OCI-LY7 (cell line): ENCODE measurements at regions not wholly inside any gene's neighbourhood (a gene's known extent, or its start where the extent isn't known, plus 50 kb on each side); places are given as distances from the start of the nearest gene placed in this dataset.

Source experiments
- BruUV-seq: library from RNA; stranded (reverse); fragments of 400-500 nt; replicated peaks from 2 replicates; lab custom pipeline; 2021; lab: Mats Ljungman, UMichigan
- CTCF ChIA-PET: fragments of 300-600 bp; sonication (Branson Sonifier 250); formaldehyde crosslinking; loops from one replicate; lab custom pipeline; 2022; ENCODE audit warnings: antibody characterized with exemption; ENCODE audit not compliant: unreplicated experiment; lab: Charles Lee
- POLR2A ChIA-PET: fragments of 300-600 bp; sonication (Branson Sonifier 250); formaldehyde crosslinking; loops from one replicate; lab custom pipeline; 2022; ENCODE audit warnings: antibody characterized with exemption; lab: Charles Lee
- DNase-seq: peaks from one replicate; pipeline ENCODE4 v3.0.0-alpha.2; 2015; ENCODE audit warnings: low spot score
- H2AFZ ChIP-seq: fragments of 200-600 bp; sonication (generic), shearing (Covaris generic); 2 replicates; pipeline ENCODE4 v1.6.1; 2014; ENCODE audit warnings: mild to moderate bottlenecking, antibody characterized with exemption, low read length, moderate library complexity
- H3K27ac ChIP-seq: fragments of 200-600 bp; sonication (generic); 2 replicates; pipeline ENCODE4 v1.5.1; 2014; ENCODE audit warnings: mixed run types, low read depth, mild to moderate bottlenecking, moderate library complexity, low read length, inconsistent platforms; ENCODE audit not compliant: poor library complexity, severe bottlenecking
- H3K36me3 ChIP-seq: fragments of 200-600 bp; sonication (generic); 2 replicates; pipeline ENCODE4 v1.6.1; 2014; ENCODE audit warnings: mild to moderate bottlenecking, antibody characterized with exemption, low read length, moderate library complexity, mixed read lengths; ENCODE audit not compliant: insufficient read depth
- H3K4me1 ChIP-seq: fragments of 200-600 bp; sonication (generic); 2 replicates; pipeline ENCODE4 v1.5.1; 2014; ENCODE audit warnings: mild to moderate bottlenecking, low read length; ENCODE audit not compliant: insufficient read depth, poor library complexity, severe bottlenecking
- H3K4me2 ChIP-seq: fragments of 200-600 bp; sonication (generic); 2 replicates; pipeline ENCODE4 v1.6.1; 2014; ENCODE audit warnings: mild to moderate bottlenecking, low read length
- H3K4me3 ChIP-seq: fragments of 200-600 bp; sonication (generic); 2 replicates; pipeline ENCODE4 v1.5.1; 2014; ENCODE audit warnings: mild to moderate bottlenecking, low read depth, low read length; ENCODE audit not compliant: poor library complexity, severe bottlenecking
- H3K79me2 ChIP-seq: fragments of 200-600 bp; sonication (generic); 2 replicates; pipeline ENCODE4 v1.6.1; 2016; ENCODE audit warnings: low read depth, mild to moderate bottlenecking, low read length, moderate library complexity, mixed read lengths; ENCODE audit not compliant: insufficient read depth
- H3K9me2 ChIP-seq: fragments of 200-600 bp; sonication (generic); 2 replicates; pipeline ENCODE4 v1.6.1; 2016; ENCODE audit warnings: mild to moderate bottlenecking, low read length, mixed read lengths; ENCODE audit not compliant: insufficient read depth
- H3K9me3 ChIP-seq: fragments of 200-600 bp; sonication (generic); 2 replicates; pipeline ENCODE4 v1.6.1; 2014; ENCODE audit warnings: mild to moderate bottlenecking, mixed run types, low read length, mixed read lengths
- H4K20me1 ChIP-seq: fragments of 200-600 bp; sonication (generic); 2 replicates; pipeline ENCODE4 v1.6.1; 2014; ENCODE audit warnings: mild to moderate bottlenecking, antibody characterized with exemption, low read length, moderate library complexity, mixed read lengths; ENCODE audit not compliant: insufficient read depth
- EZH2phosphoT487 ChIP-seq: fragments of 200-600 bp; sonication (generic); IDR thresholded peaks from 2 replicates; pipeline ENCODE4 v1.6.1; 2018; ENCODE audit warnings: low read depth, borderline replicate concordance, mild to moderate bottlenecking, mixed run types, antibody characterized with exemption, low read length, moderate library complexity, mixed read lengths
- intact Hi-C: fragments of 100-400 bp; cut with micrococcal nuclease; formaldehyde crosslinking; loops from one replicate; pipeline ENCODE4 v1.10.0; 2022; ENCODE audit not compliant: unreplicated experiment
- TF ChIP-seq, protein P1 (sequence below): fragments of 200-600 bp; sonication (generic); conservative IDR thresholded peaks from 2 replicates; pipeline ENCODE4 v1.5.1; 2014; ENCODE audit warnings: mild to moderate bottlenecking, antibody characterized with exemption, low read length, moderate library complexity, mixed read lengths

DNA sequence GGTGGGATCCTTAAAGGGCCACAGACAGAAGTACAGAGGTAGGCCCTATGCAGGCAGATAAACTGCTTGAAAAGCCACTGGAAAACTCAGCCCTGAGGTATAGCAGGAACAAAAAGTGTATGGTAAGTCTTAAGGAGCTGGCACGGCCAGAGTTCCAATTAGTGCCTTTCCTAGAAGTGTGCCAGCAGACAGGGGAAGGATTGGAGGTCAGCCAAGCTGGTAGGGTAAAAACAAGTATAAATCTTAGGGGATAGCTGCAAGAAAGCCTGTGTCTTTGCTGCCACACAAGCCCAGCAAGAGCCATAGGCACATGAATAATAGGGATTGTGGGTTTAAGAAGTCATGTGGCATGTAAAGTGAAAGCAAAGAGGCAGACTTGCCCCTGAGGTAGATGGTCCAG, 582.5 kb downstream of the PLOD2 start:
- no peak for DNase-seq
- Histone ChIP-seq H3K4me1 (no peaks in the 10 kb centered on the region), H3K4me2 (no peak overlapping the region), H3K9me3 (no peaks in the 10 kb centered on the region), H3K27ac (no peak overlapping the region), H3K4me3 (no peak overlapping the region), H3K79me2 (no peaks in the 10 kb centered on the region), H3K36me3 (no peaks in the 10 kb centered on the region), H2AFZ (no peak overlapping the region), H3K9me2 (no peaks in the 10 kb centered on the region; the same call in 1 of the 2 replicates), H4K20me1 (no peaks in the 10 kb centered on the region)
- TF ChIP-seq, protein P1, sequence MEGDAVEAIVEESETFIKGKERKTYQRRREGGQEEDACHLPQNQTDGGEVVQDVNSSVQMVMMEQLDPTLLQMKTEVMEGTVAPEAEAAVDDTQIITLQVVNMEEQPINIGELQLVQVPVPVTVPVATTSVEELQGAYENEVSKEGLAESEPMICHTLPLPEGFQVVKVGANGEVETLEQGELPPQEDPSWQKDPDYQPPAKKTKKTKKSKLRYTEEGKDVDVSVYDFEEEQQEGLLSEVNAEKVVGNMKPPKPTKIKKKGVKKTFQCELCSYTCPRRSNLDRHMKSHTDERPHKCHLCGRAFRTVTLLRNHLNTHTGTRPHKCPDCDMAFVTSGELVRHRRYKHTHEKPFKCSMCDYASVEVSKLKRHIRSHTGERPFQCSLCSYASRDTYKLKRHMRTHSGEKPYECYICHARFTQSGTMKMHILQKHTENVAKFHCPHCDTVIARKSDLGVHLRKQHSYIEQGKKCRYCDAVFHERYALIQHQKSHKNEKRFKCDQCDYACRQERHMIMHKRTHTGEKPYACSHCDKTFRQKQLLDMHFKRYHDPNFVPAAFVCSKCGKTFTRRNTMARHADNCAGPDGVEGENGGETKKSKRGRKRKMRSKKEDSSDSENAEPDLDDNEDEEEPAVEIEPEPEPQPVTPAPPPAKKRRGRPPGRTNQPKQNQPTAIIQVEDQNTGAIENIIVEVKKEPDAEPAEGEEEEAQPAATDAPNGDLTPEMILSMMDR = no peak
- no peak for TF ChIP-seq EZH2phosphoT487
- ChIA-PET CTCF (no interaction called here), POLR2A (interaction anchor here (0.6 kb wide), 1 partner anchor 15 kb away, joined by 3 read pairs; no protein-coding TSS in a partner anchor)
- BruUV-seq = no TSS peak
- intact Hi-C loops = no loop called here

DNA sequence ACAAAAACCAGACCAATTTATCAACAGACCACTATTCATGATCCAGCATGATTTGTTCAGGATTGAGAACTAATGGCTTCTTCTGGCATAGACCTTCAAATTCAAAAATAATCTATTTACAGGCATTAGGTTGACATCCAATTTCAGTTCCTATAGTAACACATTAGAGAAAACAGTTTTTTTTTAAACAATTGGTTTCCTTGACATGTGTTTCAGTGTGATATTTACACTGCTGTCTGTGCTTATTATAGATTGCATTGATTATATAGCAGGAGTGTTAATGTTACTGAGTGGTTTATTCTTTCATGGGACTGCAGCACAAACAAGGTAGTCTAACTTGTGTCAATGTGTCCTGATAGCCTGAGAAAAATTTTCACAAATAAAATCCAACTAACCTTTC, 579.3 kb downstream of the PLOD2 start:
- no peak overlapping the region for H3K27ac ChIP-seq
- H4K20me1 ChIP-seq = no peaks in the 10 kb centered on the region
- no peak for DNase-seq
- no peak overlapping the region for H3K4me3 ChIP-seq
- no peaks in the 10 kb centered on the region for H3K4me1 ChIP-seq
- H2AFZ ChIP-seq = no peak overlapping the region
- no TSS peak for BruUV-seq
- TF ChIP-seq, protein P1 = no peak
- no peak for TF ChIP-seq EZH2phosphoT487
- H3K4me2 ChIP-seq = no peak overlapping the region
- H3K79me2 ChIP-seq = no peaks in the 10 kb centered on the region
- no peaks in the 10 kb centered on the region for H3K9me2 ChIP-seq
- ChIA-PET POLR2A (no interaction called here), CTCF (no interaction called here)
- intact Hi-C loops = no loop called here
- no peaks in the 10 kb centered on the region for H3K9me3 ChIP-seq
- H3K36me3 ChIP-seq = no peaks in the 10 kb centered on the region

DNA sequence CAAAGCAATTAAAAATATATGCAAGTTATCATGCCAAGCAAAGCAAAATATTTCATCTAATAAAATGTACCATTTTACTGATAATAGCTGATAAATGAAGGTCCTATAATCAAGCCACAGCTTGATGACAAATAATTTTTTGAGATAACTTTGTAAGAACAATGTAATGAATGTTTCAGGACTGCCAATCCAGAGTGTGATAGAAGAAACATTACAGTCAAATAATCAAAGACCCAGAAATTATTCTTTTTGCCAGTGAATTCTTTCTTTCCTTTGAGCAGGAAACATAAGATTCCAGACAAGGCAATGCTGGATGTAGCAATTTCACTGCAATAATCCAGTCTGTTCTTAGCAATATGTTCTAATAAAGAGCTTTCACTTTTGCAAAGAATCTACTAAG, 556.1 kb downstream of the PLOD2 start:
- H4K20me1 ChIP-seq = no peaks in the 10 kb centered on the region
- H3K79me2 ChIP-seq = no peaks in the 10 kb centered on the region
- intact Hi-C loops = no loop called here
- H3K4me1 ChIP-seq = peaks cover 9% of the 10 kb centered on the region
- H2AFZ ChIP-seq = no peak overlapping the region
- no peak for TF ChIP-seq EZH2phosphoT487
- TF ChIP-seq, protein P1 = no peak
- no peak overlapping the region for H3K4me2 ChIP-seq
- H3K9me2 ChIP-seq = no peaks in the 10 kb centered on the region
- DNase-seq = no peak
- POLR2A ChIA-PET = interaction anchor here (1.2 to 4.6 kb wide), 5 partner anchors 9 to 18 kb away, joined by 6 to 23 read pairs (median 7); no protein-coding TSS in a partner anchor
- CTCF ChIA-PET = no interaction called here
- H3K9me3 ChIP-seq = no peaks in the 10 kb centered on the region
- BruUV-seq = no TSS peak
- H3K36me3 ChIP-seq = no peaks in the 10 kb centered on the region
- H3K4me3 ChIP-seq = no peak overlapping the region
- no peak overlapping the region for H3K27ac ChIP-seq
